ENCODE measurements at regions not wholly inside any gene's neighbourhood (a gene's known extent, or its start where the extent isn't known, plus 50 kb on each side); places are given as distances from the start of the nearest gene placed in this dataset.

DNA sequence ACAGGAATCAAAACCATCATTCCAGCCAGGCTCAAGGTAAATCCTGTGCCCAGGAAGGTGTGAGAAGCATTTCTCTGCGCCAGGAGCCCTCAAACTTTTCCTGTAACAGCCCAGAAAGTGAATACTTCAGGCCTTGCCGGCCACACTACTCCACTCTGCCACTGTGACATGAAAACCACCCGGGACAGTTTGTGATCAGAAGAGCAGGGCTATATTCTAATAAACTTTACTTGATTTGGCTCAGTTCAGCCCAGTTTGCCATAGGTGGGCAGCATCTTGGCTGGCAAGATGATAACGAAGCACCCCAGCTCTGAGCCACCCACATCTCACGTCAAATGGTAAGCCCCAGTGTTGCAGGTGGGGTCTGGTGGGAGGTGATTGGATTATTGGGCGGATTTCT is 249.4 kb downstream of the DLL1 start:
- ChIA-PET POLR2A (ENCODE audit: partially characterized antibody) (no interaction called here), CTCF (ENCODE audit: partially characterized antibody) (no interaction called here)
- Histone ChIP-seq H3K36me3 (ENCODE audit: control insufficient read depth in 2 of 4, insufficient read depth in 4 of 4, low read length in 3 of 4) (no peaks in the 10 kb centered on the region), H4K91ac (replicated peaks; ENCODE audit: insufficient read length, low read length) (no peak overlapping the region), H3K4ac (replicated peaks; ENCODE audit: insufficient read length, low read depth, low read length) (no peak overlapping the region), H4K8ac (ENCODE audit: extremely low read depth, insufficient read depth, low read length) (no peak overlapping the region), H3K14ac (ENCODE audit: insufficient read length) (no peak overlapping the region), H3K79me2 (ENCODE audit: control insufficient read depth in 1 of 2, insufficient read depth in 2 of 2, low read length in 2 of 2) (no peaks in the 10 kb centered on the region), H2BK20ac (ENCODE audit: low read length) (no peak overlapping the region), H3K27ac (ENCODE audit: low read depth, low read length) (no peak overlapping the region), H2AK5ac (ENCODE audit: low read depth, low read length) (no peak overlapping the region), H3K9me3 (ENCODE audit: insufficient read depth in 2 of 2, low read depth in 1 of 2, low read length in 1 of 2) (no peaks in the 10 kb centered on the region), H3K27me3 (replicated peaks in 1 of 4; ENCODE audit: control insufficient read depth in 3 of 4, extremely low read depth in 1 of 4, insufficient read depth in 3 of 4, low read length in 3 of 4) (no peaks in the 10 kb centered on the region), H3K56ac (replicated peaks; ENCODE audit: insufficient read length, low read depth, low read length) (no peak overlapping the region), H2AFZ (ENCODE audit: low read length) (no peak overlapping the region), H3K18ac (ENCODE audit: extremely low read depth, low read length) (no peak overlapping the region), H3K23me2 (ENCODE audit: low read depth, low read length) (no peaks in the 10 kb centered on the region), H3K4me3 (ENCODE audit: extremely low read depth in 1 of 4, insufficient read depth in 2 of 4, low read depth in 3 of 4, low read length in 4 of 4) (no peak overlapping the region), H3K4me1 (replicated peaks in 1 of 4; ENCODE audit: control insufficient read depth in 3 of 4, insufficient read depth in 4 of 4, low read length in 3 of 4) (peaks cover 0 to 19% (median 13%) of the 10 kb centered on the region in 4 experiments; a peak in 6 of 7 replicates), H2BK120ac (replicated peaks; ENCODE audit: low read depth, low read length) (no peak overlapping the region), H2BK12ac (ENCODE audit: low read depth, low read length) (no peak overlapping the region; the same call in 1 of the 2 replicates), H3K4me2 (ENCODE audit: insufficient read depth in 1 of 2, low read depth in 2 of 2, low read length in 2 of 2) (no peak overlapping the region), H2BK5ac (ENCODE audit: low read depth, low read length) (no peak overlapping the region), H3K23ac (ENCODE audit: insufficient read length) (no peak overlapping the region), H4K20me1 (replicated peaks in 1 of 2; ENCODE audit: control insufficient read depth in 1 of 2, insufficient read depth in 2 of 2, low read length in 2 of 2) (no peaks in the 10 kb centered on the region), H2BK15ac (ENCODE audit: low read length) (no peak overlapping the region), H3K79me1 (ENCODE audit: low read depth, low read length) (no peaks in the 10 kb centered on the region), H4K5ac (ENCODE audit: insufficient read length, low read depth, low read length) (no peak overlapping the region), H3K9ac (replicated peaks in 1 of 4; ENCODE audit: extremely low read depth in 1 of 4, low read depth in 3 of 4, low read length in 3 of 4) (no peak overlapping the region)
- TF ChIP-seq GABPA (IDR thresholded peaks at IDR 0.05; ENCODE audit: borderline replicate concordance, insufficient read depth, low read length) (no peak), SIRT6 (IDR thresholded peaks at IDR 0.05; ENCODE audit: low read length) (no peak), RFX5 (IDR thresholded peaks at IDR 0.05; ENCODE audit: borderline replicate concordance, low read depth, low read length) (no peak), KDM5A (IDR thresholded peaks at IDR 0.05; ENCODE audit: low read length) (no peak), POLR2AphosphoS5 (IDR thresholded peaks at IDR 0.05; ENCODE audit: low read depth, low read length) (no peak), TCF12 (IDR thresholded peaks at IDR 0.05; ENCODE audit: low read depth, low read length) (no peak), SIX5 (IDR thresholded peaks at IDR 0.05; ENCODE audit: low read depth, low read length) (no peak), BACH1 (IDR thresholded peaks at IDR 0.05; ENCODE audit: low read length) (no peak), BRCA1 (IDR thresholded peaks at IDR 0.05; ENCODE audit: low read depth, low read length) (no peak), HDAC6 (IDR thresholded peaks at IDR 0.05; ENCODE audit: low read depth, low read length) (no peak)
- TF ChIP-seq, protein P1, sequence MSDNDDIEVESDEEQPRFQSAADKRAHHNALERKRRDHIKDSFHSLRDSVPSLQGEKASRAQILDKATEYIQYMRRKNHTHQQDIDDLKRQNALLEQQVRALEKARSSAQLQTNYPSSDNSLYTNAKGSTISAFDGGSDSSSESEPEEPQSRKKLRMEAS (IDR thresholded peaks at IDR 0.05): no peak
- no peak for FAIRE-seq
- 91% methylated on average over 6 of the region's 6 CpGs; no CpG with 5 or more reads in 1 of the 2 experiments for WGBS, 2 experiments (ENCODE audit: extremely low coverage in 1 of 2, insufficient coverage in 1 of 2, insufficient read length in 1 of 2, insufficient replicate concordance in 2 of 2, low coverage in 1 of 2, low lambda C conversion rate in 2 of 2, missing lambda C conversion rate in 1 of 2)
- no peak for DNase-seq (ENCODE audit: low read depth in 1 of 2, low spot score in 2 of 2)

Data from H1 (cell line).